HG03159 (cell line): ENCODE measurements at regions not wholly inside any gene's neighbourhood (a gene's known extent, or its start where the extent isn't known, plus 50 kb on each side); places are given as distances from the start of the nearest gene placed in this dataset.
"Not testable (repeated sequence)": the region's sequence is repeated elsewhere in the genome, so short reads cannot be mapped to it uniquely, and the experiment has no call there.

Experiments used
- ATAC-seq: cut with Tn5 transposase; IDR thresholded peaks from one replicate; pipeline ENCODE4 v1.9.1; 2021; ENCODE audit warnings: mild to moderate bottlenecking, moderate library complexity; ENCODE audit not compliant: unreplicated experiment

GRCh38 chr13:31515427-31515826 is 223.9 kb upstream of the RXFP2 start:
- no peak for ATAC-seq

- ATAC-seq, result no peak
Measured at GRCh38 chr13:31517599-31517998, 221.7 kb upstream of the RXFP2 start.

- ATAC-seq, result no peak
Measured at GRCh38 chr13:31518645-31519044, 220.7 kb upstream of the RXFP2 start.

- ATAC-seq, result no peak
Measured at GRCh38 chr13:31521435-31521834, 217.9 kb upstream of the RXFP2 start.

- ATAC-seq, result no peak
Measured at GRCh38 chr13:31522396-31522795, 216.9 kb upstream of the RXFP2 start.

GRCh38 chr13:31528176-31528575 is 211.2 kb upstream of the RXFP2 start:
- ATAC-seq, result no peak

GRCh38 chr13:31528758-31529157 is 210.6 kb upstream of the RXFP2 start:
- no peak for ATAC-seq

- ATAC-seq, result no peak
Measured at GRCh38 chr13:31530922-31531321, 208.4 kb upstream of the RXFP2 start.

- ATAC-seq, result no peak
Measured at GRCh38 chr13:31537052-31537451, 202.3 kb upstream of the RXFP2 start.

GRCh38 chr13:31538067-31539042 is 201.0 kb upstream of the RXFP2 start:
- no peak for ATAC-seq

GRCh38 chr13:31540281-31540680 is 199.0 kb upstream of the RXFP2 start:
- ATAC-seq, result no peak

- ATAC-seq, result no peak
Measured at GRCh38 chr13:31543190-31543589, 196.1 kb upstream of the RXFP2 start.

- no peak for ATAC-seq
Measured at GRCh38 chr13:31545616-31546015, 193.7 kb upstream of the RXFP2 start.

- no peak for ATAC-seq
Measured at GRCh38 chr13:31556376-31556775, 182.9 kb upstream of the RXFP2 start.

GRCh38 chr13:31584221-31584620 is 155.1 kb upstream of the RXFP2 start:
- not testable (repeated sequence) for ATAC-seq

- no peak for ATAC-seq
Measured at GRCh38 chr13:31587698-31588266, 151.5 kb upstream of the RXFP2 start.

GRCh38 chr13:31588316-31588715 is 151.0 kb upstream of the RXFP2 start:
- no peak for ATAC-seq

GRCh38 chr13:31588893-31589292 is 150.4 kb upstream of the RXFP2 start:
- ATAC-seq, result no peak

GRCh38 chr13:31591642-31592233 is 147.6 kb upstream of the RXFP2 start:
- no peak for ATAC-seq

GRCh38 chr13:31594056-31594455 is 145.3 kb upstream of the RXFP2 start:
- no peak for ATAC-seq

GRCh38 chr13:31595563-31595962 is 143.8 kb upstream of the RXFP2 start:
- no peak for ATAC-seq

- no peak for ATAC-seq
Measured at GRCh38 chr13:31598990-31599389, 140.3 kb upstream of the RXFP2 start.
